PC-9 (cell line): ENCODE measurements at regions not wholly inside any gene's neighbourhood (a gene's known extent, or its start where the extent isn't known, plus 50 kb on each side); places are given as distances from the start of the nearest gene placed in this dataset.

ENCODE experiments used
- BruUV-seq: library from RNA; stranded (reverse); fragments of 400-500 nt; replicated peaks from 2 replicates; lab custom pipeline; 2021; lab: Mats Ljungman, UMichigan
- CTCF ChIA-PET: fragments of 300-600 bp; sonication (Branson Sonifier 250); formaldehyde crosslinking; loops from one replicate; lab custom pipeline; 2022; ENCODE audit warnings: antibody characterized with exemption; lab: Charles Lee
- POLR2A ChIA-PET: fragments of 300-600 bp; sonication (Branson Sonifier 250); formaldehyde crosslinking; loops from one replicate; lab custom pipeline; 2022; ENCODE audit warnings: antibody characterized with exemption; ENCODE audit not compliant: unreplicated experiment; lab: Charles Lee
- DNase-seq, 2 experiments: peaks; one replicate each; pipeline versions ENCODE4 v3.0.0 to v3.0.0-alpha.2; 2015 to 2022; ENCODE audit warnings: mixed read lengths in 1 of 2
- H2AFZ ChIP-seq: fragments of 200-600 bp; sonication (generic); 2 replicates; pipeline ENCODE4 v1.8.1; 2017; ENCODE audit warnings: antibody characterized with exemption
- H3F3A ChIP-seq: fragments of 200-600 bp; sonication (generic); 2 replicates; pipeline ENCODE4 v1.8.1; 2017; ENCODE audit warnings: antibody characterized with exemption, mild to moderate bottlenecking, low read depth; ENCODE audit not compliant: insufficient read depth
- H3K27ac ChIP-seq: fragments of 200-600 bp; sonication (generic); 2 replicates; pipeline ENCODE4 v1.6.1; 2016; ENCODE audit warnings: mixed run types
- H3K27me3 ChIP-seq: fragments of 200-600 bp; sonication (generic); 2 replicates; pipeline ENCODE4 v1.6.1; 2016; ENCODE audit warnings: low read depth, mixed run types; ENCODE audit not compliant: insufficient read depth
- H3K36me3 ChIP-seq: fragments of 200-600 bp; sonication (generic); 2 replicates; pipeline ENCODE4 v1.6.1; 2016; ENCODE audit warnings: low read depth, mixed run types
- H3K4me1 ChIP-seq: fragments of 200-600 bp; sonication (generic); replicated peaks from 2 replicates; pipeline ENCODE4 v1.6.1; 2016; ENCODE audit warnings: mixed run types; ENCODE audit not compliant: insufficient read depth
- H3K4me2 ChIP-seq: fragments of 200-600 bp; sonication (generic); 2 replicates; pipeline ENCODE4 v1.6.1; 2017; ENCODE audit warnings: mixed run types
- H3K4me3 ChIP-seq: fragments of 200-600 bp; sonication (generic); 2 replicates; pipeline ENCODE4 v1.6.1; 2016; ENCODE audit warnings: mixed run types
- H3K79me2 ChIP-seq: fragments of 200-600 bp; sonication (generic); 2 replicates; pipeline ENCODE4 v1.6.1; 2017; ENCODE audit warnings: low read depth, mixed run types
- H3K9me2 ChIP-seq: fragments of 200-600 bp; sonication (generic); 2 replicates; pipeline ENCODE4 v1.8.1; 2017; ENCODE audit warnings: mild to moderate bottlenecking; ENCODE audit not compliant: insufficient read depth
- H3K9me3 ChIP-seq: fragments of 200-600 bp; sonication (generic); 2 replicates; pipeline ENCODE4 v1.8.1; 2016; ENCODE audit warnings: low read depth; ENCODE audit not compliant: insufficient read depth
- H4K20me1 ChIP-seq: fragments of 200-600 bp; sonication (generic); 2 replicates; pipeline ENCODE4 v1.8.1; 2017; ENCODE audit not compliant: insufficient read depth
- EZH2 ChIP-seq: fragments of 200-600 bp; sonication (generic); IDR thresholded peaks from 2 replicates; pipeline ENCODE4 v1.8.0; 2017; ENCODE audit warnings: antibody characterized with exemption, low read depth
- intact Hi-C: fragments of 100-400 bp; cut with micrococcal nuclease; formaldehyde crosslinking; loops from one replicate; pipeline ENCODE4 v1.10.0; 2022; ENCODE audit not compliant: unreplicated experiment
- TF ChIP-seq, protein P1 (sequence below): fragments of 200-600 bp; sonication (generic); conservative IDR thresholded peaks from 2 replicates; pipeline ENCODE4 v1.6.1; 2017; ENCODE audit warnings: mixed run types, antibody characterized with exemption, mild to moderate bottlenecking, moderate library complexity

- no peak overlapping the region for H3K4me3 ChIP-seq
- BruUV-seq = no TSS peak
- no peaks in the 10 kb centered on the region for H3K9me3 ChIP-seq
- no peaks in the 10 kb centered on the region for H3K9me2 ChIP-seq
- TF ChIP-seq, protein P1, sequence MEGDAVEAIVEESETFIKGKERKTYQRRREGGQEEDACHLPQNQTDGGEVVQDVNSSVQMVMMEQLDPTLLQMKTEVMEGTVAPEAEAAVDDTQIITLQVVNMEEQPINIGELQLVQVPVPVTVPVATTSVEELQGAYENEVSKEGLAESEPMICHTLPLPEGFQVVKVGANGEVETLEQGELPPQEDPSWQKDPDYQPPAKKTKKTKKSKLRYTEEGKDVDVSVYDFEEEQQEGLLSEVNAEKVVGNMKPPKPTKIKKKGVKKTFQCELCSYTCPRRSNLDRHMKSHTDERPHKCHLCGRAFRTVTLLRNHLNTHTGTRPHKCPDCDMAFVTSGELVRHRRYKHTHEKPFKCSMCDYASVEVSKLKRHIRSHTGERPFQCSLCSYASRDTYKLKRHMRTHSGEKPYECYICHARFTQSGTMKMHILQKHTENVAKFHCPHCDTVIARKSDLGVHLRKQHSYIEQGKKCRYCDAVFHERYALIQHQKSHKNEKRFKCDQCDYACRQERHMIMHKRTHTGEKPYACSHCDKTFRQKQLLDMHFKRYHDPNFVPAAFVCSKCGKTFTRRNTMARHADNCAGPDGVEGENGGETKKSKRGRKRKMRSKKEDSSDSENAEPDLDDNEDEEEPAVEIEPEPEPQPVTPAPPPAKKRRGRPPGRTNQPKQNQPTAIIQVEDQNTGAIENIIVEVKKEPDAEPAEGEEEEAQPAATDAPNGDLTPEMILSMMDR = no peak
- no peak for TF ChIP-seq EZH2
- POLR2A ChIA-PET = no interaction called here
- H3K4me1 ChIP-seq = no peaks in the 10 kb centered on the region
- H3F3A ChIP-seq = no peaks in the 10 kb centered on the region
- DNase-seq = no peak
- H3K79me2 ChIP-seq = no peaks in the 10 kb centered on the region
- CTCF ChIA-PET = no interaction called here
- no peak overlapping the region for H2AFZ ChIP-seq
- no peak overlapping the region for H3K27ac ChIP-seq
- H3K36me3 ChIP-seq = no peaks in the 10 kb centered on the region
- no peak overlapping the region for H3K4me2 ChIP-seq
- intact Hi-C loops = no loop called here
- H3K27me3 ChIP-seq = no peaks in the 10 kb centered on the region
- no peaks in the 10 kb centered on the region for H4K20me1 ChIP-seq
Measured at GRCh38 chr15:91741986-91742385, 111.5 kb upstream of the SLCO3A1 start.

DNA sequence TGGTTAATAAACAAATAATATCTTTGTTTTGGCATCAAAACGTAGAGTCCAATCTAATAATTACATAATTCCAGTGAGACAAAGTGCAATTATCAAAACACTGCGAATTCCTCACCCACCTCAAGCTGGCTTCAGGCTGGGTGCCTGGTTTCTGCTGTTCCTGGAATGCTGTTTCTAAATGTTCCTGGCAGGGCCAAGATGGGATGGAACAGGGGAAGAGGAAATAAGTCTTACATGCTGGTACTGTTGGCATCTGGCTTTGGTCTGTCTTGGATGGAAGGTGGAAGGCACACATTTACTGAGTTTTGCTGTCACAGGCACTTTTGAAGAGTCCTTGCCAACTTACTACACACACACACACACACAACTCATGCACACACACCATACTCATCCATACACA lies 101.9 kb upstream of the SLCO3A1 start:
- no peaks in the 10 kb centered on the region for H3K9me3 ChIP-seq
- H4K20me1 ChIP-seq = no peaks in the 10 kb centered on the region
- ChIA-PET CTCF (no interaction called here), POLR2A (no interaction called here)
- H3K4me1 ChIP-seq = no peaks in the 10 kb centered on the region
- H3K9me2 ChIP-seq = no peaks in the 10 kb centered on the region
- H3K36me3 ChIP-seq = no peaks in the 10 kb centered on the region
- H3K4me2 ChIP-seq = no peak overlapping the region
- BruUV-seq = no TSS peak
- no peak overlapping the region for H3K27ac ChIP-seq
- H3F3A ChIP-seq = no peaks in the 10 kb centered on the region
- no peak overlapping the region for H2AFZ ChIP-seq
- no peaks in the 10 kb centered on the region for H3K79me2 ChIP-seq
- H3K4me3 ChIP-seq = no peak overlapping the region
- DNase-seq = no peak
- TF ChIP-seq EZH2 = no peak
- intact Hi-C loops = no loop called here
- peaks cover 12% of the 10 kb centered on the region; the same call in 1 of the 2 replicates for H3K27me3 ChIP-seq

- intact Hi-C loops = no loop called here
- H3K4me2 ChIP-seq = no peak overlapping the region
- H3K4me3 ChIP-seq = no peak overlapping the region
- CTCF ChIA-PET = interaction anchor here (0.6 kb wide), 1 partner anchor 100 kb away, joined by 3 read pairs; no protein-coding TSS in a partner anchor
- peaks cover 12% of the 10 kb centered on the region; the same call in 1 of the 2 replicates for H3K27me3 ChIP-seq
- DNase-seq = no peak
- no peaks in the 10 kb centered on the region for H3K36me3 ChIP-seq
- H3K79me2 ChIP-seq = no peaks in the 10 kb centered on the region
- no TSS peak for BruUV-seq
- POLR2A ChIA-PET = no interaction called here
- H4K20me1 ChIP-seq = no peaks in the 10 kb centered on the region
- no peak overlapping the region for H2AFZ ChIP-seq
- TF ChIP-seq EZH2 = no peak
- H3F3A ChIP-seq = no peaks in the 10 kb centered on the region
- H3K9me3 ChIP-seq = no peaks in the 10 kb centered on the region
- no peaks in the 10 kb centered on the region for H3K9me2 ChIP-seq
- H3K4me1 ChIP-seq = no peaks in the 10 kb centered on the region
- H3K27ac ChIP-seq = no peak overlapping the region
Measured at GRCh38 chr15:91752081-91752785, 101.3 kb upstream of the SLCO3A1 start.

GRCh38 chr15:91759560-91759959 lies 93.9 kb upstream of the SLCO3A1 start:
- ChIA-PET POLR2A (no interaction called here), CTCF (no interaction called here)
- DNase-seq = no peak
- H4K20me1 ChIP-seq = no peaks in the 10 kb centered on the region
- H3K27me3 ChIP-seq = peaks cover 12% of the 10 kb centered on the region; the same call in 1 of the 2 replicates
- no peak overlapping the region for H3K4me3 ChIP-seq
- H3K9me2 ChIP-seq = no peaks in the 10 kb centered on the region
- BruUV-seq = no TSS peak
- H3K9me3 ChIP-seq = no peaks in the 10 kb centered on the region
- no peak for TF ChIP-seq EZH2
- TF ChIP-seq, protein P1 = no peak
- intact Hi-C loops = no loop called here
- no peaks in the 10 kb centered on the region for H3F3A ChIP-seq
- no peak overlapping the region for H3K27ac ChIP-seq
- no peaks in the 10 kb centered on the region for H3K36me3 ChIP-seq
- H2AFZ ChIP-seq = no peak overlapping the region
- H3K4me2 ChIP-seq = no peak overlapping the region
- no peaks in the 10 kb centered on the region for H3K79me2 ChIP-seq
- H3K4me1 ChIP-seq = no peaks in the 10 kb centered on the region
